Caco-2 (cell line): ENCODE measurements at regions not wholly inside any gene's neighbourhood (a gene's known extent, or its start where the extent isn't known, plus 50 kb on each side); places are given as distances from the start of the nearest gene placed in this dataset.

Experiments
- BruUV-seq: library from RNA; stranded (reverse); fragments of 400-500 nt; replicated peaks from 2 replicates; lab custom pipeline; 2021; lab: Mats Ljungman, UMichigan
- CTCF ChIA-PET: fragments of 300-600 bp; sonication (Branson Sonifier 250); formaldehyde crosslinking; loops from one replicate; lab custom pipeline; 2022; ENCODE audit warnings: antibody characterized with exemption; lab: Charles Lee
- POLR2A ChIA-PET: fragments of 300-600 bp; sonication (Branson Sonifier 250); formaldehyde crosslinking; loops from one replicate; lab custom pipeline; 2022; ENCODE audit warnings: antibody characterized with exemption; lab: Charles Lee
- DNase-seq, 2 experiments: peaks; one replicate each; pipeline versions ENCODE4 v3.0.0 to v3.0.0-alpha.2; 2020 to 2022
- H3K27me3 ChIP-seq: replicated peaks from 2 replicates; pipeline ENCODE4 v1.6.0; 2011; ENCODE audit warnings: low read length; ENCODE audit not compliant: control insufficient read depth, insufficient read depth
- H3K36me3 ChIP-seq: 2 replicates; pipeline ENCODE4 v1.5.1; 2011; ENCODE audit warnings: low read length; ENCODE audit not compliant: control insufficient read depth, insufficient read depth
- H3K4me1 ChIP-seq: fragments of 250-450 bp; sonication (Bioruptor Pico); 2 replicates; pipeline ENCODE4 v1.5.1; 2020; ENCODE audit warnings: mild to moderate bottlenecking
- H3K4me3 ChIP-seq: 2 replicates; pipeline ENCODE4 v1.5.1; 2011; ENCODE audit warnings: low read depth, mild to moderate bottlenecking, control low read depth, low read length
- H3K9me3 ChIP-seq: fragments of 250-450 bp; sonication (Bioruptor Pico); 2 replicates; pipeline ENCODE4 v1.5.1; 2020; ENCODE audit warnings: mild to moderate bottlenecking, moderate library complexity
- H3K27ac Mint-ChIP-seq: one replicate; pipeline ENCODE4 v1.8.0; 2022; ENCODE audit warnings: mixed read lengths; ENCODE audit not compliant: unreplicated experiment
- H3K27me3 Mint-ChIP-seq: one replicate; pipeline ENCODE4 v1.8.0; 2022; ENCODE audit warnings: mixed read lengths; ENCODE audit not compliant: insufficient read depth, unreplicated experiment
- H3K36me3 Mint-ChIP-seq: one replicate; pipeline ENCODE4 v1.8.0; 2022; ENCODE audit warnings: mild to moderate bottlenecking, mixed read lengths; ENCODE audit not compliant: insufficient read depth, unreplicated experiment
- H3K4me1 Mint-ChIP-seq: one replicate; pipeline ENCODE4 v1.8.0; 2022; ENCODE audit warnings: low read depth, mixed read lengths; ENCODE audit not compliant: unreplicated experiment
- H3K4me3 Mint-ChIP-seq: one replicate; pipeline ENCODE4 v1.8.0; 2022; ENCODE audit warnings: mild to moderate bottlenecking, moderate library complexity, mixed read lengths; ENCODE audit not compliant: unreplicated experiment
- H3K9me3 Mint-ChIP-seq: one replicate; pipeline ENCODE4 v1.8.0; 2022; ENCODE audit warnings: mixed read lengths; ENCODE audit not compliant: unreplicated experiment
- CTCF ChIP-seq, 2 experiments: fragments of 200-600 bp in 1 of 2; IDR thresholded peaks; 1 replicate in 1 of 2; 2 replicates in 1 of 2; pipeline versions ENCODE4 v1.5.1 to v1.8.0; 2011 to 2022; ENCODE audit warnings: antibody characterized with exemption in 1 of 2, control low read depth in 1 of 2, inconsistent platforms in 1 of 2, low read depth in 1 of 2, low read length in 1 of 2, mild to moderate bottlenecking in 1 of 2, moderate library complexity in 1 of 2; ENCODE audit not compliant: insufficient read depth in 1 of 2, severe bottlenecking in 1 of 2, unreplicated experiment in 1 of 2
- intact Hi-C: fragments of 100-400 bp; cut with micrococcal nuclease; formaldehyde crosslinking; loops from one replicate; pipeline ENCODE4 v1.10.0; 2022; ENCODE audit not compliant: unreplicated experiment

GRCh38 chr4:66625480-66625879 lies 919.8 kb downstream of the CENPC start:
- POLR2A ChIA-PET = no interaction called here
- CTCF ChIA-PET = no interaction called here
- Histone ChIP-seq H3K27me3 (no peaks in the 10 kb centered on the region), H3K4me1 (no peaks in the 10 kb centered on the region), H3K36me3 (no peaks in the 10 kb centered on the region), H3K4me3 (no peak overlapping the region), H3K9me3 (no peaks in the 10 kb centered on the region)
- Mint-ChIP-seq H3K4me3 (no peak overlapping the region), H3K4me1 (no peaks in the 10 kb centered on the region), H3K36me3 (no peaks in the 10 kb centered on the region), H3K9me3 (no peaks in the 10 kb centered on the region), H3K27me3 (no peaks in the 10 kb centered on the region), H3K27ac (no peak overlapping the region)
- intact Hi-C loops = no loop called here
- no peak for DNase-seq
- no TSS peak for BruUV-seq
- no peak for TF ChIP-seq CTCF (IDR thresholded peaks at IDR 0.05; ENCODE audit: insufficient read depth in 1 of 2, low read depth in 1 of 2, low read length in 1 of 2, severe bottlenecking in 1 of 2, unreplicated experiment in 1 of 2)

GRCh38 chr4:66613591-66613990 lies 931.7 kb downstream of the CENPC start:
- Mint-ChIP-seq H3K4me1 (no peaks in the 10 kb centered on the region), H3K4me3 (no peak overlapping the region), H3K27me3 (no peaks in the 10 kb centered on the region), H3K36me3 (no peaks in the 10 kb centered on the region), H3K9me3 (peaks cover 10% of the 10 kb centered on the region), H3K27ac (no peak overlapping the region)
- CTCF ChIA-PET = no interaction called here
- Histone ChIP-seq H3K4me1 (no peaks in the 10 kb centered on the region), H3K9me3 (no peaks in the 10 kb centered on the region), H3K36me3 (no peaks in the 10 kb centered on the region), H3K27me3 (no peaks in the 10 kb centered on the region), H3K4me3 (no peak overlapping the region)
- intact Hi-C loops = no loop called here
- BruUV-seq = no TSS peak
- DNase-seq = no peak
- TF ChIP-seq CTCF (IDR thresholded peaks at IDR 0.05; ENCODE audit: insufficient read depth in 1 of 2, low read depth in 1 of 2, low read length in 1 of 2, severe bottlenecking in 1 of 2, unreplicated experiment in 1 of 2) = no peak
- POLR2A ChIA-PET = no interaction called here

- Mint-ChIP-seq H3K4me3 (no peak overlapping the region), H3K27ac (no peak overlapping the region), H3K36me3 (no peaks in the 10 kb centered on the region), H3K27me3 (no peaks in the 10 kb centered on the region), H3K4me1 (no peaks in the 10 kb centered on the region), H3K9me3 (no peaks in the 10 kb centered on the region)
- intact Hi-C loops = no loop called here
- POLR2A ChIA-PET = no interaction called here
- no peak for TF ChIP-seq CTCF (IDR thresholded peaks at IDR 0.05; ENCODE audit: insufficient read depth in 1 of 2, low read depth in 1 of 2, low read length in 1 of 2, severe bottlenecking in 1 of 2, unreplicated experiment in 1 of 2)
- H3K9me3 ChIP-seq = no peaks in the 10 kb centered on the region
- no TSS peak for BruUV-seq
- H3K4me3 ChIP-seq = no peak overlapping the region
- H3K36me3 ChIP-seq = no peaks in the 10 kb centered on the region
- H3K27me3 ChIP-seq = no peaks in the 10 kb centered on the region
- CTCF ChIA-PET = no interaction called here
- no peaks in the 10 kb centered on the region for H3K4me1 ChIP-seq
- no peak for DNase-seq
These were observed 936.3 kb downstream of the CENPC start for GRCh38 chr4:66609014-66609413.
